Stimulated activated CD4-positive, alpha-beta T cell treated with anti-CD3 and anti-CD28 coated beads, Interleukin-2, amount 100 ng/mL, for 24 hours (primary cell): ENCODE measurements at regions not wholly inside any gene's neighbourhood (a gene's known extent, or its start where the extent isn't known, plus 50 kb on each side); places are given as distances from the start of the nearest gene placed in this dataset.
"Not testable (repeated sequence)": the region's sequence is repeated elsewhere in the genome, so short reads cannot be mapped to it uniquely, and the experiment has no call there.

ENCODE experiments used
- DNase-seq, 2 donors: peaks; one replicate each; pipeline ENCODE4 v3.0.0-alpha.2; 2020

GRCh38 chr9:80796632-80797031 is 892.7 kb downstream of the TLE1 start:
- DNase-seq: no peak

- no peak for DNase-seq
Measured at GRCh38 chr9:80794197-80794596, 895.1 kb downstream of the TLE1 start.

GRCh38 chr9:80793706-80794105 is 895.6 kb downstream of the TLE1 start:
- no peak for DNase-seq

GRCh38 chr9:80792726-80793125 is 896.6 kb downstream of the TLE1 start:
- no peak for DNase-seq

- DNase-seq: no peak
Measured at GRCh38 chr9:80791836-80792235, 897.5 kb downstream of the TLE1 start.

- DNase-seq: no peak
Measured at GRCh38 chr9:80790764-80791163, 898.6 kb downstream of the TLE1 start.

GRCh38 chr9:80789831-80790230 is 899.5 kb downstream of the TLE1 start:
- no peak for DNase-seq

- no peak for DNase-seq
Measured at GRCh38 chr9:80787636-80788035, 901.7 kb downstream of the TLE1 start.

GRCh38 chr9:80784647-80785046 is 904.7 kb downstream of the TLE1 start:
- DNase-seq: no peak

- DNase-seq: no peak
Measured at GRCh38 chr9:80775971-80776370, 913.4 kb downstream of the TLE1 start.

- DNase-seq: no peak
Measured at GRCh38 chr9:80775530-80775929, 913.8 kb downstream of the TLE1 start.

- DNase-seq: no peak
Measured at GRCh38 chr9:80771555-80772347, 917.6 kb downstream of the TLE1 start.

- DNase-seq: no peak
Measured at GRCh38 chr9:80763536-80763935, 925.8 kb downstream of the TLE1 start.

GRCh38 chr9:80755586-80755985 is 933.8 kb downstream of the TLE1 start:
- DNase-seq: no peak

- DNase-seq: not testable (repeated sequence)
Measured at GRCh38 chr9:80747056-80747455, 942.3 kb downstream of the TLE1 start.

GRCh38 chr9:80732506-80732905 is 956.8 kb downstream of the TLE1 start:
- DNase-seq: no peak

- DNase-seq: no peak
Measured at GRCh38 chr9:80720579-80720978, 968.8 kb downstream of the TLE1 start.

- DNase-seq: no peak
Measured at GRCh38 chr9:80707120-80707519, 982.2 kb downstream of the TLE1 start.

- DNase-seq: no peak
Measured at GRCh38 chr9:80701061-80701460, 988.3 kb downstream of the TLE1 start.

GRCh38 chr9:80699511-80699998 is 989.8 kb downstream of the TLE1 start:
- no peak for DNase-seq

GRCh38 chr9:80698725-80699410 is 990.5 kb downstream of the TLE1 start:
- no peak for DNase-seq

- DNase-seq: no peak
Measured at GRCh38 chr9:80692751-80693150, 996.6 kb downstream of the TLE1 start.

- DNase-seq: no peak
Measured at GRCh38 chr9:80691229-80691628, 998.1 kb downstream of the TLE1 start.

- DNase-seq: no peak
Measured at GRCh38 chr9:80690349-80690939, 998.9 kb downstream of the TLE1 start.
